NCI-H774 (cell line): ENCODE measurements at regions not wholly inside any gene's neighbourhood (a gene's known extent, or its start where the extent isn't known, plus 50 kb on each side); places are given as distances from the start of the nearest gene placed in this dataset.

Source experiments
- DNase-seq: peaks from one replicate; lab custom pipeline; 2025; lab: John Stamatoyannopoulos, UW

- no peak for DNase-seq
Measured at GRCh38 chr15:96390986-96391385, 60.5 kb downstream of the NR2F2 start.

GRCh38 chr15:96392380-96393208 is 62.1 kb downstream of the NR2F2 start:
- DNase-seq: no peak

- no peak for DNase-seq
Measured at GRCh38 chr15:96393209-96393513, 62.7 kb downstream of the NR2F2 start.

- DNase-seq: no peak
Measured at GRCh38 chr15:96395687-96396086, 65.2 kb downstream of the NR2F2 start.

- DNase-seq: no peak
Measured at GRCh38 chr15:96398776-96399175, 68.3 kb downstream of the NR2F2 start.

- DNase-seq: no peak
Measured at GRCh38 chr15:96402403-96402802, 71.9 kb downstream of the NR2F2 start.

- DNase-seq: no peak
Measured at GRCh38 chr15:96403071-96403470, 72.6 kb downstream of the NR2F2 start.

GRCh38 chr15:96403932-96404331 is 73.4 kb downstream of the NR2F2 start:
- DNase-seq: no peak

GRCh38 chr15:96404560-96404959 is 74.1 kb downstream of the NR2F2 start:
- no peak for DNase-seq

GRCh38 chr15:96406291-96406690 is 75.8 kb downstream of the NR2F2 start:
- no peak for DNase-seq

GRCh38 chr15:96406701-96407100 is 76.2 kb downstream of the NR2F2 start:
- DNase-seq: no peak

- DNase-seq: no peak
Measured at GRCh38 chr15:96407482-96407881, 77.0 kb downstream of the NR2F2 start.

- DNase-seq: no peak
Measured at GRCh38 chr15:96408591-96409183, 78.2 kb downstream of the NR2F2 start.

- no peak for DNase-seq
Measured at GRCh38 chr15:96409215-96410138, 79.0 kb downstream of the NR2F2 start.

GRCh38 chr15:96410175-96411055 is 79.9 kb downstream of the NR2F2 start:
- no peak for DNase-seq

- no peak for DNase-seq
Measured at GRCh38 chr15:96411056-96412031, 80.8 kb downstream of the NR2F2 start.

- DNase-seq: no peak
Measured at GRCh38 chr15:96412045-96412905, 81.8 kb downstream of the NR2F2 start.

- DNase-seq: no peak
Measured at GRCh38 chr15:96412906-96413231, 82.4 kb downstream of the NR2F2 start.

GRCh38 chr15:96413657-96414056 is 83.2 kb downstream of the NR2F2 start:
- DNase-seq: no peak

GRCh38 chr15:96414875-96415274 is 84.4 kb downstream of the NR2F2 start:
- DNase-seq: no peak
